GM12878 (cell line): ENCODE measurements at regions not wholly inside any gene's neighbourhood (a gene's known extent, or its start where the extent isn't known, plus 50 kb on each side); places are given as distances from the start of the nearest gene placed in this dataset.

Experiments used
- JUNB ChIP-seq: IDR thresholded peaks from 2 replicates; pipeline ENCODE4 v1.6.1; 2016; ENCODE audit warnings: antibody characterized with exemption, mild to moderate bottlenecking
- NR2F1 ChIP-seq: fragments of 450-650 bp; conservative IDR thresholded peaks from 2 replicates; pipeline ENCODE4 v1.6.1; 2017; ENCODE audit warnings: mild to moderate bottlenecking
- ZBTB33 ChIP-seq: fragments of 450-650 bp; IDR thresholded peaks from 2 replicates; pipeline ENCODE4 v1.6.1; 2017; ENCODE audit warnings: mild to moderate bottlenecking

- TF ChIP-seq NR2F1 (no peak), JUNB (no peak), ZBTB33 (no peak)
These were observed 76.6 kb upstream of the ACTRT2 start for GRCh38 chr1:2944705-2945104.
